UCSD-AML1 (cell line): ENCODE measurements at regions not wholly inside any gene's neighbourhood (a gene's known extent, or its start where the extent isn't known, plus 50 kb on each side); places are given as distances from the start of the nearest gene placed in this dataset.
A peak's percentile ranks its signal among the peaks of the same experiment; 100 is the strongest.

Experiments
- DNase-seq: peaks from one replicate; lab custom pipeline; 2025; ENCODE audit not compliant: unreplicated experiment; lab: John Stamatoyannopoulos, UW

- DNase-seq = peak; percentile 12
Measured at GRCh38 chr10:31647861-31648260, 280.8 kb downstream of the ARHGAP12 start.

GRCh38 chr10:31646519-31646918, 282.1 kb downstream of the ARHGAP12 start:
- no peak for DNase-seq

DNA sequence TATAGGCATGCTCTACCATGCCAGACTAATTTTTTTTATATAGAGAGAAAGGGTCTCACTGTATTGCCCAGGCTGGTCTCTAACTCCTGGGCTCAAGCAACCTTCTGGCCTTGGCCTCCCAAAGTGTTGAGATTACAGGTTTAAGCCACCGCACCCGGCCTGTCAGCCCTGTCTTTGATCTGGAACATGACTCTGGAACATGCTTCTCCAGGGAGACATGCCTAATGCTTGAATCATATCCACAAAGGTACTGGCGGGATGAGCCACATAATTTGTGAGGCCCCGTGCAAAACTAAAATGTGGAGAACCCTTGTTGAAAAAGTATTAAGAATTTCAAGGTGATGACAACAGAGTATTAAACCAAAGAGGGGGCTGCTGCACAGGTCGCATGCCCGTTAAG, 282.8 kb downstream of the ARHGAP12 start:
- DNase-seq = no peak

DNA sequence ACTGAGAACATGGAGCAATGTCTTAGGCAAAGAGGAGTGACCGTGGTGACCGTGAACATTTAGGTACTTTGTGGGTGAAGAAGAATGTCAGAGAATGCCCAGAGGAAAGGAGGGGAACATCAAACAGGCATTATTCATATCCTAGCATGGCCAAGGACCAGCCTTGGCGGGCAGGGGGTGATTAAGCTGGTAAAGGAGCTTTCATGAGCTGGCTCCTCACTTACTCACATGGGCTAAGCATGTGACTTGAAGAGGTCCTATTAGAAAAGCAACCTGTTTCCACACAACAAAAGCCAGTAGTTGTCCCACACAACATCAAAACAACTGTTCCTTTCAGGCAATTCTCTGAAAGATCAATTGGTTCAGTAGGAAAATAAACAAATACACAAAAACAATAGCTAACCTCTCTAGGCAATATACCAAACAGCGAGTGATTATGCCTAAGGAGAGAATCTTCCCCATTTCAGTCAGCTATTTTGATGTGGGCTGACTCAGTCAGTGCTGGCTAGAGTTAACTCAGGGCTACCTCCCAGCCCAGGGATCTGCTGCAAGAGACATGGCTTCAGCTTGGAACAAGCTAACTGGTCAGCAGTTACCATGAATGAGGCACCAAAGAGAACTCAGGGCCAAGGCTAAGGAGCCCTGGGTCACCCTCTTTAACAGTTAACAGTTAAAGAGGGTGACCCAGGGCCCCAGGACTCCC, 283.5 kb downstream of the ARHGAP12 start:
- DNase-seq = no peak

DNA sequence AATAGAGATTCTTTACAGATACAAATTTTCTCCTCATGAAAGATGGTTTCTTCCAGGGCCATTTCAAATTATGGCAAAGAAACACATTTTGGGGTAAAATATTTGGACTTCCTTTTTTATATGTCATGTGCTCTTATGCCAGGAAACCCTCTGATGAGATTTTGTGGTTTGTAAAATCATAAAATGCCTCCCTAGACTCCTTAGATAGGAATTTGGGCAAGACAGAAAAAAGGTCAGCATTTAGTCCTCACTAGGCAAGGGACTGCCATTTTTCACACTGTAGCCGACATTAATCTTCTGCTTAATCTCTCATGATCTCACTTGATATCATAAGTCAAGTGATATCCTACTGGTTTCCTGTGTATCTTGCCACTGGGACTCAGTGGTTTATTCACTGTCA, 286.4 kb downstream of the ARHGAP12 start:
- no peak for DNase-seq

- DNase-seq = no peak
Measured at GRCh38 chr10:31635415-31636065, 293.1 kb downstream of the ARHGAP12 start.

GRCh38 chr10:31635009-31635408, 293.6 kb downstream of the ARHGAP12 start:
- DNase-seq = no peak

GRCh38 chr10:31630861-31631567, 297.6 kb downstream of the ARHGAP12 start:
- DNase-seq = no peak

DNA sequence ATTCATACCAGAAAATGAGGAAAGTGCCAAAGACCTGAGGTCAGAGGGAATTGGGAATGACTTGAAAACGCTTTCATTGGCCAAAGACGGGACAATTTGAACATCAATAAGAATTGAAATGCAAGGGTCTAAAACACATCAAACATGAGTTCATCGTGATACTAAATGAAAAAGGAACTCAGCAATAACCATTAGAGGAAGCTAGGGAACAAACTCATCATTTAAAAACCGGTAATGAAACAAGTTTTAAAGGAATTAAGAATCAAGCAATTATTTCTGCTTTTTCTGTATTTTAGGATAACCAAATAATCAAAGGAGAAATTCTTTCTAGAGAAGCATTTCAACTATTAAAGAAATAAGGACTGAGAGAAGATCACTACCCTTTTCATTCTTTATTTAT, 303.1 kb downstream of the ARHGAP12 start:
- DNase-seq = no peak

GRCh38 chr10:31624611-31625010, 304.0 kb downstream of the ARHGAP12 start:
- no peak for DNase-seq

- no peak for DNase-seq
Measured at GRCh38 chr10:31623947-31624346, 304.7 kb downstream of the ARHGAP12 start.

DNA sequence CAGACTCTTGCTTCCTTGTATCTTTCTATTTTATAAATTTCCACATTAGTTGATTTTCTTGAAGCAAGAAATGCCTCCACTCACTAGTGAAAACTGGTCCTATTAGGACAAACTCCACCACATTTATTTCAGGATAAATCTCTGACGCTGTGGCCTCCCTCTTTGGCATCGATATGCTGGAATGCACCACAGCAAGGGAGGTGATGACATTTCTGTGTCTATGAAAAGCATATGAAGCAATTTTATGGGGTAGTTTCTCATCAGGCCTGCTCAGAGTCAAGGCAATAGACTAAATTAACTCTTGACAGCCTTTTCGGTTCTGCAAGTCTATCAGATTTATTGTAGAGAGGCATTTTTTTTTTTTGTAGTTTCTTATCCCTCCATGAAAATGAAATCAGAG, 304.4 kb downstream of the ZEB1 start:
- no peak for DNase-seq

DNA sequence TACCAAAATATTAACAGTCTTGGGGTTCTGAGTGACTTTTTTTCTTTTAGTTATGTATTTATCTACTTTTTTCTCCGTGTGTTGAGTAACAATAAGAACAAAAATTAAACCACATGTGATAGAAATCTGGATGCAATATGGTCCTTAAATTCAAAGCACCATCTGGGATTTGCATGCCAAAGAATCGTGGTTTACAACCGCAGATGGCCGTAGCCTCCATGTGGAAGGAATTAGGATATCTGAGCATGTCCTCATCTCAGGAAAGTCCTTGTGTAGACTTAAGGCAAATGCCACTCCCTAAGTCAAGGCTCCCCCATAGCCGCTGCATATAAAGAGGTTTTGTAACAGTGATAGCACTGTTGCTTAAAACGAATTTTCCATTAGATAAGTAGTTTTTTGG, 304.0 kb downstream of the ZEB1 start:
- no peak for DNase-seq

GRCh38 chr10:31621733-31622132, 302.7 kb downstream of the ZEB1 start:
- DNase-seq = no peak

DNA sequence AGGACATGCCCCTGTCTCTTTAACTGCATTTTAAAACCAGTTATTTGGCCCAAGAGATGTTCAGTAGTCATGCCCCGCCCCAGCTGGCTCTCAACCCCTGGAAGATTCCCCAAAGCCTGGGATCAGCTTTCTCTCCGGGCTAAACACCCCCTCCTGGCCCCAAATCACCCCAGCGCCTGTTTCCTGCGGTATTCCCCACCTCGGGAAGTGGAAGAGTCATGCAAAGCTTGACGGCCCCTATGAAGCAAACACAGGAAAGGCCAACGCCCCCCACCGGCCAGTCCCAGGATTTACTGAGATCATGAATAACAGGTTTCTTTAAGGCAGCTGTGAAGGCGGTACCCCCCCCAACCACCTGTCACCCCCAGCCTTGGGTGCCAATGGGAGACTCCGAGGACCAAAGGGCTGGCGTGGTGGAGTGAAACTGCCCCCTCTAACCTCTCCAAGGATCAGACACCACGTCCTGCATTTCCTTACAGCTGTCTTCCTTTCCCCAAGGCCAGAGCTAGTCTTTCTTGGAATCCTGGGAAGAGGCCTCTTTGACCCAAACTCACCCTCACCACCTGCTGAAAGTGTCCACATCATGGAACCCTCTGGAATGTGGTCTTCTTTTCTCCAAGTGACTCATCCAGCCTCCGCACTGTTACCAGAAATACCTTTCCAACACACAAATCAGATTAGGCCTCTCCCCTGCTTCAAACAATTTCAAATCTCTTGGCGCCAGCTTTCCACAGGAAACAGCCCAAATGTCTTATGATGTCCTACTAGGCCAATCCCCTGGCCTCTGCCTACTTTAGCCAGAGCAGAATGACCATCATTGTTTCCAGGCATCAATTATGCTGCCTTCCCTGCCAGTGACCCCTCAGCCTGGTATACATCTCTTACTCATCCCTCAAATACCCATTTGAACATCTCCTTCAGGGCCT, 301.5 kb downstream of the ZEB1 start:
- no peak for DNase-seq

GRCh38 chr10:31619531-31620061, 300.6 kb downstream of the ZEB1 start:
- no peak for DNase-seq

GRCh38 chr10:31618541-31619291, 299.7 kb downstream of the ZEB1 start:
- no peak for DNase-seq

- DNase-seq = no peak
Measured at GRCh38 chr10:31617757-31618156, 298.7 kb downstream of the ZEB1 start.

DNA sequence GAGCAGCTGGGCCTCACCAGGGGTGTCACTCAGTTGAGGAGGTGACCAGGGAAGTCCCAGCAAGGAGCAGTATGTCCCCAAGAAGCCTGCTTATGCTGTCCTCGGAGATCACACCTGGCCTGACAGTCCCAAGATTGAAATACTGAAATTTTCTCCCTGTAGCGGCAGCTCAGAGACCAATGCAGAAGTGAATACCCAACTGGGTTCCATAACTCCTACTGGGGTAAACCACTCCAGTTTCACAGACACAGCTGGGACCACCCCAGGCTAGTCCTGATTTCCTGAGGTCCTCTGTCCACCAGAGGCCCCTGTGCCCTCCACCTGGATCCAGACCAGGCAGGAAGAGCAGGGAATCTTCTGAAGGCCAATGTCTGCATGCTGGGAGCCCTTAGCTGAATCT, 298.1 kb downstream of the ZEB1 start:
- DNase-seq = no peak

DNA sequence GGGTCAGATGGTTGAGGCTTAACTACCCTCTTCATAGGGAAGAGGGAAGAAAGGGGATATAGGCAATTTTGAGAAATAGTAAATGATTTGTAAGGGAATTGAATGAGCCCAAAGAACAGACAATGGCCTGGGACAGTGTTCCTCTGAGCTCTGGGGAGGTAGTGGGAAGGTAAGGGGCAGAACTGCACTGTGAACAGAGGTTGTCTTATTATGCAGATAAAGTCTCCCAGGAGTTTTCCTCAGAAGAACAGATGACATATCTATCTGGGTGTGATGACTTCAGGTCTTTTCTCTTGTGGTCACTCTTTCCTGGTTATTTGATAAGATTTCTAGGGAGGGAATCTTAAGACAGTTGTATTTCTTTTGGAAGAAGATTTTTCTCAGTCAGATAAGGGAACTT, 296.1 kb downstream of the ZEB1 start:
- no peak for DNase-seq
